ENCODE measurements at regions not wholly inside any gene's neighbourhood (a gene's known extent, or its start where the extent isn't known, plus 50 kb on each side); places are given as distances from the start of the nearest gene placed in this dataset.

- no TSS peak for BruUV-seq (replicated peaks)
- Histone ChIP-seq H3K4me1 (replicated peaks; ENCODE audit: insufficient read depth) (peaks cover 63% of the 10 kb centered on the region), H3K4me3 (no peak overlapping the region), H3K9me2 (ENCODE audit: insufficient read depth) (no peaks in the 10 kb centered on the region), H3K4me2 (peak overlapping the region; percentile 44), H3K27me3 (ENCODE audit: insufficient read depth, low read depth) (no peaks in the 10 kb centered on the region), H3K9me3 (ENCODE audit: insufficient read depth, low read depth) (peaks cover 20% of the 10 kb centered on the region), H3K79me2 (ENCODE audit: low read depth) (no peaks in the 10 kb centered on the region), H3F3A (ENCODE audit: insufficient read depth, low read depth) (peaks cover 31% of the 10 kb centered on the region), H3K27ac (peak overlapping the region; percentile 95), H2AFZ (no peak overlapping the region), H3K36me3 (ENCODE audit: low read depth) (no peaks in the 10 kb centered on the region), H4K20me1 (ENCODE audit: insufficient read depth) (no peaks in the 10 kb centered on the region)
- peak; percentile 14 to 59 for DNase-seq
- POLR2A ChIA-PET (ENCODE audit: unreplicated experiment), result no interaction called here
- CTCF ChIA-PET, result no interaction called here
- intact Hi-C loops (cut with micrococcal nuclease; ENCODE audit: unreplicated experiment), result loop anchor here (5.0 kb wide), 2 partner anchors 53 to 203 kb away; partner anchors contain the start of gene CDKN2B
- no peak for TF ChIP-seq CTCF (conservative IDR thresholded peaks at IDR 0.05)
- no peak for TF ChIP-seq EZH2 (IDR thresholded peaks at IDR 0.05; ENCODE audit: low read depth)
Observed at GRCh38 chr9:22210262-22210661, 201.2 kb upstream of the CDKN2B start.

GRCh38 chr9:22210936-22211335 lies 201.8 kb upstream of the CDKN2B start:
- Histone ChIP-seq H4K20me1 (ENCODE audit: insufficient read depth) (no peaks in the 10 kb centered on the region), H3K27me3 (ENCODE audit: insufficient read depth, low read depth) (no peaks in the 10 kb centered on the region), H3F3A (ENCODE audit: insufficient read depth, low read depth) (peaks cover 31% of the 10 kb centered on the region), H3K4me1 (replicated peaks; ENCODE audit: insufficient read depth) (peaks cover 63% of the 10 kb centered on the region), H3K27ac (peak overlapping the region; percentile 95), H3K36me3 (ENCODE audit: low read depth) (no peaks in the 10 kb centered on the region), H3K9me2 (ENCODE audit: insufficient read depth) (no peaks in the 10 kb centered on the region), H3K4me2 (peak overlapping the region; percentile 44), H3K79me2 (ENCODE audit: low read depth) (no peaks in the 10 kb centered on the region), H3K4me3 (0 out of 2 replicates have a peak overlapping the region, but pooled peaks have one; percentile 14), H3K9me3 (ENCODE audit: insufficient read depth, low read depth) (peaks cover 20% of the 10 kb centered on the region), H2AFZ (no peak overlapping the region)
- ChIA-PET CTCF (interaction anchor here (1.2 kb wide), 1 partner anchor 126 kb away, joined by 4 read pairs; no protein-coding TSS in a partner anchor), POLR2A (ENCODE audit: unreplicated experiment) (interaction anchor here (0.6 kb wide), 1 partner anchor 52 kb away, joined by 5 read pairs; no protein-coding TSS in a partner anchor)
- TSS peak; percentile 41 for BruUV-seq (replicated peaks)
- DNase-seq, result no peak
- TF ChIP-seq EZH2 (IDR thresholded peaks at IDR 0.05; ENCODE audit: low read depth) (no peak), CTCF (conservative IDR thresholded peaks at IDR 0.05) (no peak)
- intact Hi-C loops (cut with micrococcal nuclease; ENCODE audit: unreplicated experiment), result loop anchor here (1.0 to 5.0 kb wide), 3 partner anchors 54 to 204 kb away; partner anchors contain the start of gene CDKN2B

GRCh38 chr9:22211588-22212360 lies 202.7 kb upstream of the CDKN2B start:
- Histone ChIP-seq H4K20me1 (ENCODE audit: insufficient read depth) (no peaks in the 10 kb centered on the region), H3K27me3 (ENCODE audit: insufficient read depth, low read depth) (no peaks in the 10 kb centered on the region), H3K4me3 (no peak overlapping the region), H3K36me3 (ENCODE audit: low read depth) (no peaks in the 10 kb centered on the region), H3K4me2 (peak overlapping the region; percentile 55), H3K9me3 (ENCODE audit: insufficient read depth, low read depth) (peaks cover 20% of the 10 kb centered on the region), H3K9me2 (ENCODE audit: insufficient read depth) (no peaks in the 10 kb centered on the region), H2AFZ (peak overlapping the region; percentile 64), H3F3A (ENCODE audit: insufficient read depth, low read depth) (peaks cover 31% of the 10 kb centered on the region), H3K27ac (peak overlapping the region; percentile 95), H3K4me1 (replicated peaks; ENCODE audit: insufficient read depth) (peaks cover 63% of the 10 kb centered on the region), H3K79me2 (ENCODE audit: low read depth) (no peaks in the 10 kb centered on the region)
- BruUV-seq (replicated peaks), result no TSS peak
- intact Hi-C loops (cut with micrococcal nuclease; ENCODE audit: unreplicated experiment), result loop anchor here (1.0 to 5.0 kb wide), 3 partner anchors 54 to 204 kb away; partner anchors contain the start of gene CDKN2B
- ChIA-PET POLR2A (ENCODE audit: unreplicated experiment) (interaction anchor here (0.5 to 1.1 kb wide), 9 partner anchors 46 to 633 kb away, joined by 3 to 10 read pairs (median 4); partner anchors contain the start of genes CDKN2B and CDKN2B-AS1), CTCF (interaction anchor here (0.6 to 1.2 kb wide), 3 partner anchors 55 to 877 kb away, joined by 3 to 4 read pairs (median 3); no protein-coding TSS in a partner anchor)
- no peak for TF ChIP-seq CTCF (conservative IDR thresholded peaks at IDR 0.05)
- TF ChIP-seq EZH2 (IDR thresholded peaks at IDR 0.05; ENCODE audit: low read depth), result no peak
- peak; percentile 33 to 93 for DNase-seq

All from PC-9 (cell line).